NCI-H82 treated with DMSO at 0.1 percent for 48 hours (cell line): ENCODE measurements at regions not wholly inside any gene's neighbourhood (a gene's known extent, or its start where the extent isn't known, plus 50 kb on each side); places are given as distances from the start of the nearest gene placed in this dataset.

Experiments used
- DNase-seq: peaks from one replicate; lab custom pipeline; 2025; ENCODE audit not compliant: unreplicated experiment; lab: John Stamatoyannopoulos, UW

GRCh38 chr4:180081072-180081471 is 2162.1 kb upstream of the TENM3 start:
- DNase-seq = no peak

DNA sequence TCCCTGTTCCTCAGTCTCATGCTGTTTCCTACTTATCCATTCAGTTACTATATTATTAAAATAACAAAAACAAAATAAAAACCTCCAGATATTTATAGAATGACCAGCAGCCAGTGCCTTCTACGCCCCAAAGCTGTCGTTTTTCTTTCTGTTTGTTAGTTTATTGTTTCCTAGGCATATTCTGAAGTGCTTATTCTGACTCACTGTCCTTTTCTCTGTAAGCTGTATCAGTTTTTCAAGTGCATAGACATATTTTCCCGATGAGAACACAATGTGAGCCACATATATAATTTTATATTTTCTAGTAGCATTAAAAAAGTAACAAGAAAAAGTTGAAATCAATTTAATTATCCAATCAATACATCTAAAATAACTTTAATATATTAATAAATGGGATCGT is 2158.6 kb upstream of the TENM3 start:
- no peak for DNase-seq

GRCh38 chr4:180086480-180087190 is 2156.6 kb upstream of the TENM3 start:
- DNase-seq = no peak

DNA sequence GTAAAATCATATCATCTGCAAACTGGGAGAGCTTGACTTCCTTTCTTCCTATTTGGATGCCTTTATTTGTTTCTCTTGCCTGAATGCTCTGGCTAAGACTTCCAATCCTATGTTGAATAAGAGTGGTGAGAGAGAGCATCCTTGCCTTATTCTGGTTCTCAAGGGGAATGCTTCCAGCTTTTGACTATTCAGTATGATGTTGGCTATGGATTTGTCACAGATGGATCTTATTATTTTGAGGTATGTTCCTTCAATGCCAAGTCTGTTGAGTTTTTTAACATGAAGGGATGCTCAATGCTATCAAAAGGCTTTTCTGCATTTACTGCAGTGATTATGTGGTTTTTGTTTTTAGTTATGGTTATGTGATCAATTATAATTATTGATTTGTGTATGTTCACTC is 2144.6 kb upstream of the TENM3 start:
- no peak for DNase-seq

DNA sequence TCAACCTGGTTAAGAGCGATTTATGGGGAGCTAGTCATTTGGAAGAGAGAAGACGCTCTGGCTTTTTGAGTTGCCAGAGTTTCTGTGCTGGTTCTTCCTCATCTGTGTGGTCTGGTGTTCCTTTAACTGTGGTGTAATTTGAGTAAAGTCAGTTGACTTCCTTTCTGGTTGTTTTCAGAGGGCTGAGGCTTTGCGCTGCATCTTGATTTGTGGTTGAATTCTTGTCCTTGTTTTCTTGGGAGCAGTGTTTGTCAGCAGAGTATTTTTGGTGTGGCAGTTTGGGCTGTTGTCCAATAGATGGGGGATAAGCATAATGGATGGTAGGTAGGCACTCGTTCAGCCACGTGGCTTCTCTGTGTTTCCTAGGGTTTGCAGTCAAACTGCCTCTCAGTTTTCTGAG is 2143.2 kb upstream of the TENM3 start:
- DNase-seq = no peak

GRCh38 chr4:180100433-180101344 is 2142.5 kb upstream of the TENM3 start:
- DNase-seq = no peak

- DNase-seq = no peak
Measured at GRCh38 chr4:180101348-180102083, 2141.7 kb upstream of the TENM3 start.

DNA sequence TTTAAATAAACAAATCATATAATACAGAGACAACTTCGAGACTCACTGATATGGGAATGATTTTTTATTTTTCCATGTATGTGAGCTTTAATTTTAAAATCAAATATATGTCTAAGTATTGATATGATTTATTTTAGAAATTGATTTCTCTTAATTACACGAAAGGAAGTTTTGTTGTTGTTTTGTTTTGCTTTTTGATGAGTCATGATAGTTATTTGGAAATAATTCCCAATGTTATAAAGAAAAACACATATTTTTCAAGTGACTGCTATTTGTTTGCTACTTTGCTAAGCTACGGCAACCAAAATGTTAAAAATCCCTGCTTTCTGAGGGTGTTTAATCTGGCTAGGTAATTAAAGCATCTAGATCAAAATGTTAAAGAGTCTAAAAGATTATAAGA is 2139.4 kb upstream of the TENM3 start:
- DNase-seq = no peak

GRCh38 chr4:180105362-180105761 is 2137.8 kb upstream of the TENM3 start:
- no peak for DNase-seq

- DNase-seq = no peak
Measured at GRCh38 chr4:180106122-180106521, 2137.1 kb upstream of the TENM3 start.

DNA sequence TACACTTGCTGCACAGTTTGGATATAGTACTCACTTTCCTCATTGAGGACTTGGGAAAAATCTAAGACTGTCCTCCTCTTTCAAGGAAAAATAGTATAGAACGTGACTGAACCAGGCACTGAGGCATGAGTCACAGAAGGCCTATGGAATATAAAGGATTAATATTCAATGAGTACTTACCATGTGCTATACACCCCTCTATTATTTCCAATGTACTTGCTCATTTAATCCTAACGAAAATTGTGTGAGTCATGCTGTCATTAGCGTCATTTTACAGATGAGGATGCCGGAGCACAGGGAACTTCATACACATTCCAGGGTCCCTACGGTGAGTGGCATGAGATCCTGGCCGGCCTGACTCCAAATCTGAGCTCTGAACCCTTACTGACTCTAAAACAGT is 2136.2 kb upstream of the TENM3 start:
- no peak for DNase-seq

DNA sequence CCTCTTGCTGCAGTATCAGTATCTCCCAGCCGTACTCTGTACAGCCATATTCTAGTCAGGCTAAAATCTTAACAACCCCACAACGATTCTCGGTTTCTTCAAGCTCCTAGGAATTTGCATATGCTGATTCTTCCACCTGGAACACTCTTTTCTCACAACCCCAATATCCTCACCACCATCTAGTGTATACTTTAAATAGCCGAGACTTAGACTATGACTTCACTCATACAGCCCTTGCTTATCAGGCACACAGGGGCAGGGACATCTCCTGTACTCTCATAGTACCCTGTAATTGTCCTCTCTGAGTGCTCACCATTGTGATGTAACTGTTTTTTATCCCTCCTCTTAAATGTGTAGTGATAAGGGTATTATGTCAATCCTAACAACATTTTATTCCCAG is 2126.4 kb upstream of the TENM3 start:
- DNase-seq = no peak

DNA sequence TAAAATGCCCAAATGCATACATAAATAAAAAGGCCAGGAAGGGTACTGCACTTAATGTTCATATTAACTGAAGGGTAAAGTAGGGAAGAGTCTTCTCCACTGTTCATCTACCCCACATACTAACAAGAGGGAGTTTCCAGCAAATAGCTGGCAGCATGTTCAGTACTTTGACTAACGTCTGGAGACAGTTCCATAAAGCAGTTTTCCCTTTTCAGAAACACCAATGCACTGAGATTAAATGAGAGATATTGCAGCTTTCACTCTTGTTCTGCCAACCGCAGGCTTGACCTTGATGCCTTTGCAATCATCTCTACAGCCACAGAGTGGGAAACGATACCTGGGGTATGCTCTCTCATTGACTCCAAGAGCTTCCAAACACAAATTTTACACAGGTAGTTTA is 2123.1 kb upstream of the TENM3 start:
- DNase-seq = no peak

- no peak for DNase-seq
Measured at GRCh38 chr4:180134091-180134866, 2108.9 kb upstream of the TENM3 start.

GRCh38 chr4:180141734-180142133 is 2101.5 kb upstream of the TENM3 start:
- DNase-seq = no peak

GRCh38 chr4:180148737-180149136 is 2094.5 kb upstream of the TENM3 start:
- no peak for DNase-seq

DNA sequence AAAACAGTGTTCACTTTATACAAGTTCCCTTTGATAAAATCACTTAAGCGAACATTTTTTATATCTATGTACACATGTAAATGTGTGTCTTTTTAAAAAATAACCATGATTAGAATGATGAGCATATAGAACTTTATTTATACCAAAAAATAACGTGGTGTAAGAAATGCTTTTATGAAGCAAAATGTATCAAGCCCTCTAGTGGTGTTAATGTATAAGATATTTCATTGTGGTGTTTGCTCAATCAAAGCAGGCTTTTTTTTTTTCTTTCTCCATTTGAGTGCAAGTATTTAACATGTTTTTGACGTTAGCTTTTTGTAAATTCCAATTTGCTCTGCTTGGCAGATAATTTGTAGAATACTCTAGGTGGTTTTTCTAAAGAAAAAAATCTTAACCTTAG is 2092.4 kb upstream of the TENM3 start:
- DNase-seq = no peak

DNA sequence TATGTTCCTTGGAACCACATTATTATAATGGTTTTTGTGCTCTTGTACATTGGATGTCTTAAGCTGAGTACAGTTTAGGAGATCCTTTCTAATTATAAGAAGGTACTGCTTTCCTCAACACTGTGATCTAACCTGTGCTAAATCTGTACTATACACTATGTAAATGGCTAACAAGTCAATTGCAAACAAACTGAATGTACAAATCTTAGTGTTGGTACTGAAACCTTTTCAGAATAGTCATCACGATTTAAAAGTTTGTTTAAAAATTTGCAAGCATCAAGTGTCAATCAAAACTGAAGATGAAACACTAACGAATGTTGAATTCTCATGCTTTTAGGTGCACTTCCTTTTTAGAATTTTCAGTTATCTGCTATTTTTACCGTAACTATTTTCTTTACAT is 2090.4 kb upstream of the TENM3 start:
- no peak for DNase-seq

- DNase-seq = no peak
Measured at GRCh38 chr4:180153587-180153986, 2089.6 kb upstream of the TENM3 start.

GRCh38 chr4:180156684-180157083 is 2086.5 kb upstream of the TENM3 start:
- no peak for DNase-seq
